H9 (cell line): ENCODE measurements at regions not wholly inside any gene's neighbourhood (a gene's known extent, or its start where the extent isn't known, plus 50 kb on each side); places are given as distances from the start of the nearest gene placed in this dataset.

Experiments used
- DNase-seq: peaks from one replicate; pipeline ENCODE4 v3.0.0-alpha.2; 2017
- H2AFZ ChIP-seq: one replicate; pipeline ENCODE4 v1.6.1; 2013; ENCODE audit warnings: mild to moderate bottlenecking, low read length, control low read depth, moderate library complexity
- H2AK5ac ChIP-seq: 2 replicates; pipeline ENCODE4 v1.6.1; 2013; ENCODE audit warnings: low read length, control low read depth, mixed read lengths; ENCODE audit not compliant: insufficient read length
- H2BK120ac ChIP-seq: one replicate; pipeline ENCODE4 v1.6.1; 2013; ENCODE audit warnings: low read depth, mild to moderate bottlenecking, low read length, control low read depth, inconsistent platforms; ENCODE audit not compliant: poor library complexity, severe bottlenecking
- H2BK12ac ChIP-seq: 2 replicates; pipeline ENCODE4 v1.6.1; 2013; ENCODE audit warnings: low read length, control low read depth, mixed read lengths, low read depth; ENCODE audit not compliant: insufficient read length
- H2BK15ac ChIP-seq: 2 replicates; pipeline ENCODE4 v1.6.1; 2013; ENCODE audit warnings: low read depth, low read length, control low read depth
- H2BK20ac ChIP-seq: one replicate; pipeline ENCODE4 v1.6.1; 2013; ENCODE audit warnings: low read depth, mild to moderate bottlenecking, low read length, control low read depth, inconsistent platforms; ENCODE audit not compliant: poor library complexity, severe bottlenecking
- H2BK5ac ChIP-seq: 2 replicates; pipeline ENCODE4 v1.6.1; 2013; ENCODE audit warnings: low read length, control low read depth, mixed read lengths; ENCODE audit not compliant: insufficient read length
- H3K14ac ChIP-seq: 2 replicates; pipeline ENCODE4 v1.6.1; 2013; ENCODE audit warnings: low read length, control low read depth; ENCODE audit not compliant: insufficient read depth
- H3K18ac ChIP-seq: 2 replicates; pipeline ENCODE4 v1.6.1; 2013; ENCODE audit warnings: low read depth, mild to moderate bottlenecking, mixed read lengths, low read length, control low read depth; ENCODE audit not compliant: insufficient read length
- H3K23ac ChIP-seq: 2 replicates; pipeline ENCODE4 v1.6.1; 2013; ENCODE audit warnings: low read length, control low read depth, mixed read lengths, low read depth; ENCODE audit not compliant: insufficient read length
- H3K23me2 ChIP-seq: 2 replicates; pipeline ENCODE4 v1.6.1; 2013; ENCODE audit warnings: low read depth, mild to moderate bottlenecking, mixed read lengths, low read length, control low read depth; ENCODE audit not compliant: insufficient read length, poor library complexity, severe bottlenecking
- H3K27ac ChIP-seq: 2 replicates; pipeline ENCODE4 v1.5.1; 2013; ENCODE audit warnings: low read length, control low read depth, mixed read lengths, low read depth; ENCODE audit not compliant: insufficient read length
- H3K27me3 ChIP-seq: 2 replicates; pipeline ENCODE4 v1.6.1; 2013; ENCODE audit warnings: low read length, control low read depth, inconsistent platforms; ENCODE audit not compliant: insufficient read depth
- H3K4ac ChIP-seq: 2 replicates; pipeline ENCODE4 v1.6.1; 2013; ENCODE audit warnings: low read depth, mild to moderate bottlenecking, control low read depth, inconsistent platforms, low read length, moderate library complexity
- H3K4me1 ChIP-seq: 2 replicates; pipeline ENCODE4 v1.6.1; 2013; ENCODE audit warnings: low read length, control low read depth, inconsistent platforms; ENCODE audit not compliant: insufficient read depth
- H3K4me2 ChIP-seq: 2 replicates; pipeline ENCODE4 v1.6.1; 2013; ENCODE audit warnings: low read length, control low read depth, mixed read lengths; ENCODE audit not compliant: insufficient read length, insufficient read depth
- H3K56ac ChIP-seq: 2 replicates; pipeline ENCODE4 v1.6.1; 2013; ENCODE audit warnings: low read depth, mild to moderate bottlenecking, mixed read lengths, low read length, control low read depth; ENCODE audit not compliant: insufficient read length
- H3K79me1 ChIP-seq: 2 replicates; pipeline ENCODE4 v1.6.1; 2013; ENCODE audit warnings: low read depth, mild to moderate bottlenecking, moderate library complexity, low read length, control low read depth, inconsistent platforms; ENCODE audit not compliant: insufficient read depth, poor library complexity, severe bottlenecking
- H3K79me2 ChIP-seq: 2 replicates; pipeline ENCODE4 v1.6.1; 2013; ENCODE audit warnings: low read length, control low read depth, inconsistent platforms; ENCODE audit not compliant: insufficient read depth
- H3K9ac ChIP-seq: 2 replicates; pipeline ENCODE4 v1.6.1; 2013; ENCODE audit warnings: low read length, control low read depth, mixed read lengths; ENCODE audit not compliant: insufficient read length; ENCODE audit errors: extremely low read depth
- H3K9me3 ChIP-seq: one replicate; pipeline ENCODE4 v1.6.1; 2013; ENCODE audit warnings: low read depth, low read length, inconsistent platforms; ENCODE audit not compliant: control insufficient read depth
- H3T11ph ChIP-seq: one replicate; pipeline ENCODE4 v1.6.1; 2013; ENCODE audit warnings: mild to moderate bottlenecking, low read length, control low read depth, inconsistent platforms
- H4K20me1 ChIP-seq: one replicate; pipeline ENCODE4 v1.6.1; 2013; ENCODE audit not compliant: control insufficient read depth, insufficient read length, insufficient read depth
- H4K5ac ChIP-seq: 2 replicates; pipeline ENCODE4 v1.6.1; 2013; ENCODE audit warnings: low read depth, mild to moderate bottlenecking, mixed read lengths, low read length, control low read depth; ENCODE audit not compliant: insufficient read length
- H4K8ac ChIP-seq: replicated peaks from 2 replicates; pipeline ENCODE4 v1.6.1; 2013; ENCODE audit warnings: low read length, control low read depth, mixed read lengths, low read depth; ENCODE audit not compliant: insufficient read length
- H4K91ac ChIP-seq: 2 replicates; pipeline ENCODE4 v1.6.1; 2013; ENCODE audit warnings: low read depth, mild to moderate bottlenecking, moderate library complexity, mixed read lengths, low read length, control low read depth; ENCODE audit not compliant: insufficient read length
- H3K27ac Mint-ChIP-seq, 3 experiments: 2 replicates in 2 of 3; 3 replicates in 1 of 3; pipeline ENCODE4 v1.8.0; 2020 to 2021; ENCODE audit warnings: mixed read lengths in 3 of 3, mild to moderate bottlenecking in 1 of 3, moderate library complexity in 1 of 3
- H3K27me3 Mint-ChIP-seq: 2 replicates; pipeline ENCODE4 v1.8.0; 2021; ENCODE audit warnings: low read depth, mild to moderate bottlenecking, moderate library complexity, mixed read lengths
- H3K36me3 Mint-ChIP-seq, 3 experiments: 2 replicates in 2 of 3; 3 replicates in 1 of 3; pipeline ENCODE4 v1.8.0; 2020 to 2021; ENCODE audit warnings: low read depth in 3 of 3, mixed read lengths in 3 of 3; ENCODE audit not compliant: insufficient read depth in 1 of 3
- H3K4me1 Mint-ChIP-seq, 2 experiments: 2 replicates each; pipeline ENCODE4 v1.8.0; 2020; ENCODE audit warnings: mixed read lengths in 2 of 2
- H3K4me3 Mint-ChIP-seq, 2 experiments: 2 replicates in 1 of 2; 3 replicates in 1 of 2; pipeline ENCODE4 v1.8.0; 2020 to 2021; ENCODE audit warnings: mild to moderate bottlenecking in 2 of 2, mixed read lengths in 2 of 2, moderate library complexity in 1 of 2
- H3K9me3 Mint-ChIP-seq, 2 experiments: 2 replicates in 1 of 2; 3 replicates in 1 of 2; pipeline ENCODE4 v1.8.0; 2020; ENCODE audit warnings: mild to moderate bottlenecking in 2 of 2, mixed read lengths in 2 of 2, moderate library complexity in 1 of 2
- CTCF ChIP-seq: fragments of 200-600 bp; sonication (generic); conservative IDR thresholded peaks from 3 replicates; pipeline ENCODE4 v1.8.0; 2021; ENCODE audit warnings: antibody characterized with exemption, mild to moderate bottlenecking
- WGBS: extraction: QIAGEN DNeasy Blood & Tissue Kit; methylation state at CpG from one replicate; pipeline ENCODE4 v1.1.7; 2013; ENCODE audit warnings: missing lambda C conversion rate, low lambda C conversion rate, mixed read lengths; ENCODE audit not compliant: insufficient read length; ENCODE audit errors: extremely low coverage; 5-methylcytosine and 5-hydroxymethylcytosine counted together

GRCh38 chr4:138903185-138903584, 112.4 kb upstream of the NOCT start:
- Mint-ChIP-seq H3K4me1 (no peaks in the 10 kb centered on the region), H3K4me3 (no peak overlapping the region), H3K36me3 (peaks cover 3 to 8% (median 3%) of the 10 kb centered on the region in 3 experiments; a peak in 4 of 7 replicates), H3K27me3 (no peaks in the 10 kb centered on the region; the same call in none of the 2 replicates), H3K9me3 (peaks cover 3 to 9% of the 10 kb centered on the region in 2 experiments; a peak in 4 of 5 replicates), H3K27ac (no peak overlapping the region)
- Histone ChIP-seq H2BK20ac (no peak overlapping the region), H3K4ac (no peak overlapping the region), H3K23ac (no peak overlapping the region), H3T11ph (no peak overlapping the region), H3K27me3 (no peaks in the 10 kb centered on the region), H2BK120ac (no peak overlapping the region), H3K79me2 (no peaks in the 10 kb centered on the region), H3K9ac (no peak overlapping the region), H4K20me1 (no peaks in the 10 kb centered on the region), H3K9me3 (no peaks in the 10 kb centered on the region), H4K91ac (no peak overlapping the region), H3K4me2 (no peak overlapping the region), H3K14ac (no peak overlapping the region), H3K79me1 (no peaks in the 10 kb centered on the region), H3K56ac (no peak overlapping the region), H2BK5ac (no peak overlapping the region), H3K4me1 (no peaks in the 10 kb centered on the region), H4K5ac (no peak overlapping the region), H2BK15ac (no peak overlapping the region), H2AFZ (no peak overlapping the region), H2AK5ac (no peak overlapping the region), H2BK12ac (no peak overlapping the region), H3K18ac (no peak overlapping the region), H4K8ac (no peak overlapping the region), H3K27ac (no peak overlapping the region), H3K23me2 (no peaks in the 10 kb centered on the region)
- no CpG with 5 or more reads among the region's 3 CpGs for WGBS
- no peak for DNase-seq
- no peak for TF ChIP-seq CTCF
